ENCODE measurements at regions not wholly inside any gene's neighbourhood (a gene's known extent, or its start where the extent isn't known, plus 50 kb on each side); places are given as distances from the start of the nearest gene placed in this dataset.
"Not testable (repeated sequence)": the region's sequence is repeated elsewhere in the genome, so short reads cannot be mapped to it uniquely, and the experiment has no call there.

DNA sequence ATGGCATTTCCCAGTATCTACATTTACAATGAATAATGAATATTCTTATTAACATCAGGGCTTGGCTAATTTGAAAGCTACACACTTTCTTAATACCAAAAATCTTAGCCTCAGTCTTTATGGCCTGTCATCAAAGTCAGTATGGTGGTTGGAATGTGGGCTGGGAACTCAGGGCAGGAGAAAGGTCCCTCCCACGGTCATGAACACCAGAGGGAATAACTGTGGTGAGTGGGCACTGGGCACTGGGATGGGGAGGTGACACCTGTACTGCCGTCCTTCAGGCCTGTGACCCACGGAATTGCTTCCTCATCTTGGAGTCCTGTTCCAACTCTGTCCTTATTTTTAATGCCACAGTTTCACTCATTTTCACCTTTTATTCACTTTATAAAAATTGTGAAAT is 276.9 kb upstream of the PLPP4 start:
- H3K4me3 ChIP-seq, result no peak overlapping the region
- no peak for DNase-seq (ENCODE audit: low spot score in 2 of 2)
- H3K27me3 ChIP-seq, result no peaks in the 10 kb centered on the region
- no peaks in the 10 kb centered on the region for H3K36me3 ChIP-seq
- H3K9me3 ChIP-seq, result no peaks in the 10 kb centered on the region
- TF ChIP-seq, protein P1, sequence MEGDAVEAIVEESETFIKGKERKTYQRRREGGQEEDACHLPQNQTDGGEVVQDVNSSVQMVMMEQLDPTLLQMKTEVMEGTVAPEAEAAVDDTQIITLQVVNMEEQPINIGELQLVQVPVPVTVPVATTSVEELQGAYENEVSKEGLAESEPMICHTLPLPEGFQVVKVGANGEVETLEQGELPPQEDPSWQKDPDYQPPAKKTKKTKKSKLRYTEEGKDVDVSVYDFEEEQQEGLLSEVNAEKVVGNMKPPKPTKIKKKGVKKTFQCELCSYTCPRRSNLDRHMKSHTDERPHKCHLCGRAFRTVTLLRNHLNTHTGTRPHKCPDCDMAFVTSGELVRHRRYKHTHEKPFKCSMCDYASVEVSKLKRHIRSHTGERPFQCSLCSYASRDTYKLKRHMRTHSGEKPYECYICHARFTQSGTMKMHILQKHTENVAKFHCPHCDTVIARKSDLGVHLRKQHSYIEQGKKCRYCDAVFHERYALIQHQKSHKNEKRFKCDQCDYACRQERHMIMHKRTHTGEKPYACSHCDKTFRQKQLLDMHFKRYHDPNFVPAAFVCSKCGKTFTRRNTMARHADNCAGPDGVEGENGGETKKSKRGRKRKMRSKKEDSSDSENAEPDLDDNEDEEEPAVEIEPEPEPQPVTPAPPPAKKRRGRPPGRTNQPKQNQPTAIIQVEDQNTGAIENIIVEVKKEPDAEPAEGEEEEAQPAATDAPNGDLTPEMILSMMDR (IDR thresholded peaks at IDR 0.05), result no peak
- intact Hi-C loops (cut with DNase I), result no loop called here
- no peak overlapping the region for H3K27ac ChIP-seq
- no peaks in the 10 kb centered on the region for H3K4me1 ChIP-seq

DNA sequence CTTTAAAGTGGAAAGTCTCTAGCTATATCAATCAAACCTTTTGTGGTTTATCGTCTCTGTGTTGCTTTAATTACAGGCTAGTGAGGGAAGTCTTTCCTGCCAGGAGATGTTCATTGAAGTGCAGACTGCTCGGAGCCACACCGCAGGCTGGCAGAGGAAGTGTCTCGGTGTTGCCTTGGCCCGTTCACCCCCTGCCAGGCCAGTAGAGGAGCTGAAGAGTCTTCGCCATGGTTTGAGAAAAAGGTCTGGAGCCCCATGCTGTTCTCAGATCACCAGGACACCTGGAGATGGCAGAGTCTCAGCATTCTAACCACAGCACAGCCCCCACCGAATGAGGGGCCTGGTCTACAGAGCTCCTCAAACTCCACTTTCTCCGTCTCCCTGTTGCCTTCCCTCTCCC is 275.9 kb upstream of the PLPP4 start:
- TF ChIP-seq, protein P1 (IDR thresholded peaks at IDR 0.05), result no peak
- Histone ChIP-seq H3K36me3 (no peaks in the 10 kb centered on the region), H3K4me3 (no peak overlapping the region), H3K4me1 (no peaks in the 10 kb centered on the region), H3K9me3 (no peaks in the 10 kb centered on the region), H3K27ac (no peak overlapping the region), H3K27me3 (no peaks in the 10 kb centered on the region)
- intact Hi-C loops (cut with DNase I), result no loop called here
- no peak for DNase-seq (ENCODE audit: low spot score in 2 of 2)

DNA sequence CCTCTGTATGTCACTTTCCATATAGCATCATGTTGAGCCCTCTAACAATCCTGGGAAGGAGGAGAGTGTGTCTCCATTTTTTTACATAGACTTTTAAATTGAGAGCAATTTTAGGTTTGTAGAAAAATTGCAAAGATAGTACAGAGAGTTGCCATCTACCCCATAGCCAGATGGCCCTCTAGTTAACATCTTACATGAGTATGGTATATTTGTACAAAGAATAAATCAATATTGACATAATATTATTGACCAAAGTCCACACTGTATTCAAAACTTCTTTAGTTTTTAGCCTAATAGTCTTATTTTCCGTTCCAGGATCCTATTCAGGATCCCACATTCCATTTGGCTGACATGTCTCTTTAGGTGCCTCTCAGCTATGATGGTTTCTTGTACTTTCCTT is 274.6 kb upstream of the PLPP4 start:
- Histone ChIP-seq H3K4me1 (no peaks in the 10 kb centered on the region), H3K36me3 (no peaks in the 10 kb centered on the region), H3K4me3 (no peak overlapping the region), H3K9me3 (no peaks in the 10 kb centered on the region), H3K27ac (no peak overlapping the region), H3K27me3 (no peaks in the 10 kb centered on the region)
- DNase-seq (ENCODE audit: low spot score in 2 of 2), result no peak
- intact Hi-C loops (cut with DNase I), result no loop called here
- TF ChIP-seq, protein P1 (IDR thresholded peaks at IDR 0.05), result no peak

DNA sequence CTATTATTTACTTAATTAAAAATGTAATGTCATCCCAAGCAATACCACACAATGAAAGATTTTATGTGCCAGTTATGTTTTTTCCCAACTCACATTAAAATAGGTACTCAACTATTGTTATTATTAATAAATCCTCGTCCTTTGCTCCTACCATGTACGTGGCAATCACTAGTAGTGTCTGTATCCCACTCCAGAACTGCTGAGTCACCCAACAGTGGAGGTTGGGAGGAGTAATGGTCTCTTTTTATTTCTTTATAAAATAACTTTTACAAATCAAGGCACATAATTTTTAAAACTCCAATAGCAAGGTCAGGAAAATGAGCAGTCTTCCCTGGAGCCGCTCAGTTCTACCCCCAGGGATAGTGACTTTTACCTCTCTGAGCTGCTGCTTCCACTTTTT is 273.5 kb upstream of the PLPP4 start:
- TF ChIP-seq, protein P1 (IDR thresholded peaks at IDR 0.05), result no peak
- Histone ChIP-seq H3K36me3 (no peaks in the 10 kb centered on the region), H3K4me1 (no peaks in the 10 kb centered on the region), H3K27me3 (no peaks in the 10 kb centered on the region), H3K27ac (no peak overlapping the region), H3K9me3 (no peaks in the 10 kb centered on the region), H3K4me3 (no peak overlapping the region)
- DNase-seq (ENCODE audit: low spot score in 2 of 2), result no peak
- intact Hi-C loops (cut with DNase I), result no loop called here

DNA sequence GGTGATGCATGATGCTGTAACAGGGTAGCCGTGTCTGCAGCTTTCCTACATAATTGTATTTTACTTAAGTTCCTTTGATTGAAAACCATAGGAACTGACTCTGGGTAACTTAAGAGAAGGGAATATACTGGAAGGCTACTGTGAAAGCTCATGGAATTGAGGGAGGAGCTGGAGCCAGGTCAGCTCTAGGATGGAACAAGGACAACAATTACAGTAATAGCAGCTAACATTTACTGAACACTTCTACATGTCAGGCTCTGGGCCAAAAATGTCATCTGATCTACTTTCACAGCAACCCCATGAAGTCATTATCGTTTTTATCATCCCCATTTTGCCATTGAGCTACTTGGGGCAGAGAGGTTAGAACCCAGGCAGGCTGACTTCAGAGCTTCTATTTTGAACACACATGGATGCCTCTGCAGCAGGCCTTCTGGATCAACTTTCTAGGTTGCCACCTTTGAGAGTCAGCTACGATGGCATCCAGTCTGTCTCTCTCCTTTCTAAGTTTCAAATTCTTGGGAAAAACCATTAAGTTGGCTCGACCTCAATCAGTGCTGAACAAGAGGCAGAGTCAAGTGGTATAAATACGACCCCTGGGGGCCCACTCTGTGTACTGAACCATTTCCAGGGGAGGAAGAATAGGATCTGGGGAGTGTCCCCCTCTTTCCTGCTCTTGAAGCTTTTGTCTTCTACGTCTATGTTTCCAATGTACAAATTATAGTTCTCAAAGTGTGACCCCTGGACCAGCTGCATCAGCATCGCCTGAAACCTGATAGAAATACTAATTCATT is 272.3 kb upstream of the PLPP4 start:
- Histone ChIP-seq H3K4me3 (no peak overlapping the region), H3K9me3 (no peaks in the 10 kb centered on the region), H3K4me1 (no peaks in the 10 kb centered on the region), H3K27ac (no peak overlapping the region), H3K36me3 (no peaks in the 10 kb centered on the region), H3K27me3 (no peaks in the 10 kb centered on the region)
- intact Hi-C loops (cut with DNase I), result no loop called here
- DNase-seq (ENCODE audit: low spot score in 2 of 2), result no peak
- TF ChIP-seq, protein P1 (IDR thresholded peaks at IDR 0.05), result no peak

DNA sequence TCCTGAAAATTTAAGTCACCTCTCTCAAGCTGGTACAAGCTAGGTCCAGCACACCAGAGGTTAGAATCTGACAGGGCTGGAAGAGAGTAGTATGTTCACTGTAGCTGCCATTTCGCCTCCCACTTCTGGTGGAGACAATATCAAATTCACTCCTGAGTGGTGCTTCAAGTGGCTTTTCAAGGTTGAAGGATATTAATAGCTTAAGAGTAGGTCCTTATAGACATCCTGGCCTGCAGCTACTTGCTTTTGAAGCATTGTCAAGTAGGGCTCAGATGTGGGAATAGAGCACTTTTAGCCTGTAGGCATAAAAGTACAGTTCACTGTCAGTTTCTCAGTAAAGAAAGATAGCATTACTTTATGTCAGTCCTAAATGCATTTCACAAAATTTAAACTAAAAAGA is 270.5 kb upstream of the PLPP4 start:
- no peaks in the 10 kb centered on the region for H3K27me3 ChIP-seq
- TF ChIP-seq, protein P1 (IDR thresholded peaks at IDR 0.05), result no peak
- no peak overlapping the region for H3K4me3 ChIP-seq
- no peaks in the 10 kb centered on the region for H3K4me1 ChIP-seq
- H3K36me3 ChIP-seq, result no peaks in the 10 kb centered on the region
- DNase-seq (ENCODE audit: low spot score in 2 of 2), result no peak
- no peaks in the 10 kb centered on the region for H3K9me3 ChIP-seq
- H3K27ac ChIP-seq, result no peak overlapping the region
- intact Hi-C loops (cut with DNase I), result no loop called here

DNA sequence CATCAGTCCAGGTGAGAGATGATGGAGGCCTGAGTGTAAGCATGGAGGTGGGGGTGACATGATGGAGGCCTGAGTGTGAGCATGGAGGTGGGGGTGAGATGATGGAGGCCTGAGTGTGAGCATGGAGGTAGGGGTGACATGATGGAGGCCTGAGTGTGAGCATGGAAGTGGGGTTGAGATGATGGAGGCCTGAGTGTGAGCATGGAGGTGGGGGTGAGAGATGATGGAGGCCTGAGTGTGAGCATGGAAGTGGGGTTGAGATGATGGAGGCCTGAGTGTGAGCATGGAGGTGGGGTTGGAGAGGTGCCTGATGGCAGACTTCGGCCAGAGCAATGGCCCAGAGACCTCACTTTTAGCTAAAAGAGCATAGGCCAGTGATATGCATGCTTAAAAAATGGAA is 269.9 kb upstream of the PLPP4 start:
- H3K27me3 ChIP-seq; H3K4me1 ChIP-seq; DNase-seq (ENCODE audit: low spot score in 2 of 2); H3K27ac ChIP-seq; H3K4me3 ChIP-seq; H3K9me3 ChIP-seq; intact Hi-C loops (cut with DNase I); H3K36me3 ChIP-seq: not testable (repeated sequence)

Data from ascending aorta (tissue), 2 donors.